Mesenchymal stem cell (in vitro differentiated cells and primary cell): ENCODE measurements at regions not wholly inside any gene's neighbourhood (a gene's known extent, or its start where the extent isn't known, plus 50 kb on each side); places are given as distances from the start of the nearest gene placed in this dataset.

Experiments
- DNase-seq: peaks from one replicate; pipeline ENCODE4 v3.0.0-alpha.2; 2013
- H2AFZ ChIP-seq: one replicate; pipeline ENCODE4 v1.6.1; 2013; ENCODE audit warnings: low read depth, mild to moderate bottlenecking, control low read depth, inconsistent platforms, low read length, moderate library complexity
- H2AK5ac ChIP-seq: 2 replicates; pipeline ENCODE4 v1.6.1; 2013; ENCODE audit warnings: low read length, moderate library complexity, mild to moderate bottlenecking, inconsistent platforms; ENCODE audit not compliant: severe bottlenecking
- H2BK120ac ChIP-seq: one replicate; pipeline ENCODE4 v1.6.1; 2013; ENCODE audit warnings: low read depth, mild to moderate bottlenecking, inconsistent platforms, low read length, moderate library complexity
- H2BK12ac ChIP-seq, 2 experiments: one replicate each; pipeline ENCODE4 v1.6.1; 2013; ENCODE audit warnings: inconsistent platforms in 2 of 2, low read length in 2 of 2, mild to moderate bottlenecking in 2 of 2, moderate library complexity in 2 of 2, control low read depth in 1 of 2
- H2BK15ac ChIP-seq: one replicate; pipeline ENCODE4 v1.6.1; 2013; ENCODE audit warnings: mild to moderate bottlenecking, low read depth, inconsistent platforms; ENCODE audit not compliant: poor library complexity, severe bottlenecking
- H2BK5ac ChIP-seq: 2 replicates; pipeline ENCODE4 v1.6.1; 2013; ENCODE audit warnings: low read depth, mild to moderate bottlenecking, low read length, control low read depth, inconsistent platforms; ENCODE audit not compliant: poor library complexity, severe bottlenecking
- H3K14ac ChIP-seq, 2 experiments: one replicate each; pipeline ENCODE4 v1.6.1; 2013; ENCODE audit warnings: inconsistent platforms in 2 of 2, low read length in 2 of 2, control low read depth in 1 of 2, mild to moderate bottlenecking in 1 of 2, moderate library complexity in 1 of 2
- H3K18ac ChIP-seq, 2 experiments: one replicate each; pipeline ENCODE4 v1.6.1; 2013; ENCODE audit warnings: inconsistent platforms in 2 of 2, low read length in 2 of 2, control low read depth in 1 of 2, low read depth in 1 of 2, mild to moderate bottlenecking in 1 of 2
- H3K23ac ChIP-seq, 2 experiments: one replicate each; pipeline ENCODE4 v1.6.1; 2013; ENCODE audit warnings: inconsistent platforms in 2 of 2, low read length in 2 of 2, mild to moderate bottlenecking in 2 of 2, moderate library complexity in 2 of 2, control low read depth in 1 of 2
- H3K27ac ChIP-seq: 2 replicates; pipeline ENCODE4 v1.5.1; 2013; ENCODE audit warnings: mild to moderate bottlenecking, moderate library complexity, low read length, control low read depth, inconsistent platforms; ENCODE audit not compliant: poor library complexity, severe bottlenecking
- H3K27me3 ChIP-seq, 2 experiments: 2 replicates each; pipeline versions ENCODE4 v1.6.1 to v1.7.0; 2013; ENCODE audit warnings: low read length in 2 of 2, mild to moderate bottlenecking in 2 of 2, moderate library complexity in 2 of 2, control low read depth in 1 of 2, inconsistent platforms in 1 of 2; ENCODE audit not compliant: control insufficient read depth in 1 of 2, insufficient read depth in 1 of 2
- H3K36me3 ChIP-seq, 2 experiments: 2 replicates each; pipeline versions ENCODE4 v1.6.1 to v1.7.0; 2013; ENCODE audit warnings: low read length in 2 of 2, control low read depth in 1 of 2, inconsistent platforms in 1 of 2, low read depth in 1 of 2, mild to moderate bottlenecking in 1 of 2; ENCODE audit not compliant: insufficient read depth in 2 of 2, control insufficient read depth in 1 of 2
- H3K4ac ChIP-seq, 2 experiments: one replicate each; pipeline ENCODE4 v1.6.1; 2013; ENCODE audit warnings: inconsistent platforms in 2 of 2, low read length in 2 of 2, mild to moderate bottlenecking in 2 of 2, moderate library complexity in 2 of 2, control low read depth in 1 of 2, low read depth in 1 of 2
- H3K4me1 ChIP-seq: 2 replicates; pipeline ENCODE4 v1.6.1; 2013; ENCODE audit warnings: low read depth, low read length, control low read depth; ENCODE audit not compliant: control insufficient read depth, insufficient read depth
- H3K4me2 ChIP-seq: 2 replicates; pipeline ENCODE4 v1.6.1; 2013; ENCODE audit warnings: low read length, mild to moderate bottlenecking, inconsistent platforms; ENCODE audit not compliant: poor library complexity, severe bottlenecking
- H3K4me3 ChIP-seq, 2 experiments: 2 replicates each; pipeline versions ENCODE4 v1.5.1 to v1.7.0; 2013; ENCODE audit warnings: low read length in 2 of 2, mild to moderate bottlenecking in 2 of 2, control low read depth in 1 of 2, low read depth in 1 of 2; ENCODE audit not compliant: insufficient read depth in 1 of 2
- H3K79me1 ChIP-seq: replicated peaks from 2 replicates; pipeline ENCODE4 v1.6.1; 2013; ENCODE audit warnings: mild to moderate bottlenecking, control low read depth, low read length, inconsistent platforms; ENCODE audit not compliant: poor library complexity, severe bottlenecking
- H3K9ac ChIP-seq: 2 replicates; pipeline ENCODE4 v1.7.0; 2013; ENCODE audit warnings: mild to moderate bottlenecking, low read length, moderate library complexity
- H3K9me3 ChIP-seq: 2 replicates; pipeline ENCODE4 v1.7.0; 2013; ENCODE audit warnings: mild to moderate bottlenecking, low read length; ENCODE audit not compliant: control insufficient read depth
- H4K8ac ChIP-seq: one replicate; pipeline ENCODE4 v1.6.1; 2013; ENCODE audit warnings: inconsistent platforms, mild to moderate bottlenecking, low read length, moderate library complexity
- H4K91ac ChIP-seq: one replicate; pipeline ENCODE4 v1.6.1; 2013; ENCODE audit warnings: mild to moderate bottlenecking, low read length, inconsistent platforms
- WGBS: methylation state at CpG from one replicate; pipeline ENCODE4 v1.1.7; 2013; ENCODE audit warnings: mixed read lengths; 5-methylcytosine and 5-hydroxymethylcytosine counted together

GRCh38 chr13:100942742-100943141 lies 268.1 kb upstream of the TMTC4 start:
- DNase-seq, result no peak
- no peak overlapping the region for H2BK12ac ChIP-seq
- H3K79me1 ChIP-seq, result no peaks in the 10 kb centered on the region
- H3K36me3 ChIP-seq, result no peaks in the 10 kb centered on the region
- H3K9me3 ChIP-seq, result no peaks in the 10 kb centered on the region
- H2AK5ac ChIP-seq, result no peak overlapping the region
- H3K4me3 ChIP-seq, result no peak overlapping the region
- no peak overlapping the region for H3K27ac ChIP-seq
- no peak overlapping the region for H4K91ac ChIP-seq
- no peak overlapping the region for H2BK15ac ChIP-seq
- H3K27me3 ChIP-seq, result peaks cover 0 to 8% of the 10 kb centered on the region in 2 experiments
- H2BK5ac ChIP-seq, result no peak overlapping the region
- no peak overlapping the region for H3K18ac ChIP-seq
- H2AFZ ChIP-seq, result no peak overlapping the region
- WGBS, result no CpG with 5 or more reads among the region's 1 CpG
- H3K14ac ChIP-seq, result no peak overlapping the region
- H3K4me1 ChIP-seq, result no peaks in the 10 kb centered on the region
- H3K23ac ChIP-seq, result no peak overlapping the region
- H3K4me2 ChIP-seq, result no peak overlapping the region
- no peak overlapping the region for H3K4ac ChIP-seq
- H2BK120ac ChIP-seq, result no peak overlapping the region
- H4K8ac ChIP-seq, result no peak overlapping the region
- no peak overlapping the region for H3K9ac ChIP-seq

- no peak overlapping the region for H4K8ac ChIP-seq
Observed at GRCh38 chr13:100941377-100942368, 267.1 kb upstream of the TMTC4 start.

GRCh38 chr13:100940658-100941057 lies 266.1 kb upstream of the TMTC4 start:
- H3K14ac ChIP-seq, result no peak overlapping the region
- no peak overlapping the region for H2AFZ ChIP-seq
- no peak overlapping the region for H3K4me2 ChIP-seq
- no peaks in the 10 kb centered on the region for H3K4me1 ChIP-seq
- no peak overlapping the region for H2AK5ac ChIP-seq
- H3K9ac ChIP-seq, result no peak overlapping the region
- no peak overlapping the region for H3K27ac ChIP-seq
- H3K79me1 ChIP-seq, result no peaks in the 10 kb centered on the region
- no peak overlapping the region for H3K23ac ChIP-seq
- no peak overlapping the region for H3K4ac ChIP-seq
- no peak overlapping the region for H2BK15ac ChIP-seq
- H3K36me3 ChIP-seq, result no peaks in the 10 kb centered on the region
- no peak overlapping the region for H3K18ac ChIP-seq
- H4K91ac ChIP-seq, result no peak overlapping the region
- no peak overlapping the region for H2BK120ac ChIP-seq
- peaks cover 0 to 11% of the 10 kb centered on the region in 2 experiments for H3K27me3 ChIP-seq
- no peak overlapping the region for H2BK12ac ChIP-seq
- 73% methylated on average over 4 of the region's 4 CpGs for WGBS
- no peak for DNase-seq
- no peak overlapping the region for H3K4me3 ChIP-seq
- no peak overlapping the region for H2BK5ac ChIP-seq
- H3K9me3 ChIP-seq, result no peaks in the 10 kb centered on the region
- no peak overlapping the region for H4K8ac ChIP-seq

More at GRCh38 chr13:100941377-100942368, 267.1 kb upstream of the TMTC4 start:
- H3K9ac ChIP-seq, result no peak overlapping the region
- H2BK5ac ChIP-seq, result no peak overlapping the region
- H3K27ac ChIP-seq, result no peak overlapping the region
- peaks cover 0 to 8% of the 10 kb centered on the region in 2 experiments for H3K27me3 ChIP-seq
- no peaks in the 10 kb centered on the region for H3K36me3 ChIP-seq
- no peak overlapping the region for H2BK120ac ChIP-seq
- H3K14ac ChIP-seq, result no peak overlapping the region
- no peaks in the 10 kb centered on the region for H3K9me3 ChIP-seq
- no peak overlapping the region for H3K23ac ChIP-seq
- no peaks in the 10 kb centered on the region for H3K4me1 ChIP-seq
- H2BK12ac ChIP-seq, result no peak overlapping the region
- DNase-seq, result peak; percentile 26
- H2BK15ac ChIP-seq, result no peak overlapping the region
- no peak overlapping the region for H3K4me3 ChIP-seq
- H3K79me1 ChIP-seq, result no peaks in the 10 kb centered on the region
- WGBS, result 49% methylated on average over 9 of the region's 10 CpGs
- H3K4me2 ChIP-seq, result no peak overlapping the region
- no peak overlapping the region for H3K4ac ChIP-seq
- no peak overlapping the region for H2AK5ac ChIP-seq
- H4K91ac ChIP-seq, result no peak overlapping the region
- H2AFZ ChIP-seq, result no peak overlapping the region
- peak overlapping the region; percentile 21 to 33 for H3K18ac ChIP-seq

GRCh38 chr13:100933841-100934240 lies 259.2 kb upstream of the TMTC4 start:
- Histone ChIP-seq H3K4me1 (no peaks in the 10 kb centered on the region), H3K79me1 (no peaks in the 10 kb centered on the region), H4K91ac (no peak overlapping the region), H3K18ac (no peak overlapping the region), H3K4ac (no peak overlapping the region), H3K36me3 (no peaks in the 10 kb centered on the region), H4K8ac (no peak overlapping the region), H2AK5ac (no peak overlapping the region), H3K27ac (no peak overlapping the region), H2BK5ac (no peak overlapping the region), H3K23ac (no peak overlapping the region), H2BK15ac (no peak overlapping the region), H3K14ac (no peak overlapping the region), H3K9ac (no peak overlapping the region), H2BK12ac (no peak overlapping the region), H2AFZ (no peak overlapping the region), H3K4me3 (no peak overlapping the region), H3K27me3 (peaks cover 0 to 9% of the 10 kb centered on the region in 2 experiments), H2BK120ac (no peak overlapping the region), H3K4me2 (no peak overlapping the region), H3K9me3 (no peaks in the 10 kb centered on the region)
- no peak for DNase-seq
- 100% methylated on average over 1 of the region's 1 CpG for whole genome bisulfite sequencing
